ENCODE measurements at regions not wholly inside any gene's neighbourhood (a gene's known extent, or its start where the extent isn't known, plus 50 kb on each side); places are given as distances from the start of the nearest gene placed in this dataset.

DNA sequence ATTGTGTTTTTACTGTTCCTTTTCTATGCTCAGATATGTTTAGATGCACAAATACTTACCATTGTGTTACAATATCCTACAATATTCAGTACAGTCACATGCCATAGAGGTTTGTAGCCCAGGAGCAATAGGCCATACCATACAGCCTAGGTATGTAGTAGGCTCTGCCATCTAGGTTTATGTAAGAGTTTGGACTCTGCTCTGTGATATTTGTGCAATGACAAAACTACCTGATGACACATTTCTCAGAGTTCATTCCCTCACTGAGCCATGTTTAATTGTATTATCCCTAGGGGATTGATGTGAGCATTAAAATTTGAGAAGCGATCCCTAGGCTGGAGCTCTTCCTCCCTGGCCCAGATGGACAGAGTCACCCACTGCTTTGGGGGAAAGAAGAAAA, 270.0 kb upstream of the PROK2 start:
- Histone ChIP-seq H3K9me3 (no peaks in the 10 kb centered on the region), H3K4me1 (no peaks in the 10 kb centered on the region), H3K4me2 (no peak overlapping the region), H3K27ac (no peak overlapping the region), H3K4me3 (no peak overlapping the region)
- TF ChIP-seq HOXA7 (CRISPR knock-in tag; IDR thresholded peaks at IDR 0.05) (no peak), ZNF302 (CRISPR knock-in tag; IDR thresholded peaks at IDR 0.05) (no peak), CBX8 (IDR thresholded peaks at IDR 0.05) (no peak), CHD2 (IDR thresholded peaks at IDR 0.05; ENCODE audit: low read length, partially characterized antibody) (no peak), GATA3 (IDR thresholded peaks at IDR 0.05; ENCODE audit: borderline replicate concordance) (no peak)
- ChIA-PET POLR2A (no interaction called here), CTCF (no interaction called here)
- FAIRE-seq (no peak), ATAC-seq (no peak), DNase-seq (ENCODE audit: low read depth in 1 of 2, low spot score in 1 of 2) (no peak)
- 92% methylated on average over 1 of the region's 1 CpG for WGBS (ENCODE audit: missing lambda C conversion rate)

DNA sequence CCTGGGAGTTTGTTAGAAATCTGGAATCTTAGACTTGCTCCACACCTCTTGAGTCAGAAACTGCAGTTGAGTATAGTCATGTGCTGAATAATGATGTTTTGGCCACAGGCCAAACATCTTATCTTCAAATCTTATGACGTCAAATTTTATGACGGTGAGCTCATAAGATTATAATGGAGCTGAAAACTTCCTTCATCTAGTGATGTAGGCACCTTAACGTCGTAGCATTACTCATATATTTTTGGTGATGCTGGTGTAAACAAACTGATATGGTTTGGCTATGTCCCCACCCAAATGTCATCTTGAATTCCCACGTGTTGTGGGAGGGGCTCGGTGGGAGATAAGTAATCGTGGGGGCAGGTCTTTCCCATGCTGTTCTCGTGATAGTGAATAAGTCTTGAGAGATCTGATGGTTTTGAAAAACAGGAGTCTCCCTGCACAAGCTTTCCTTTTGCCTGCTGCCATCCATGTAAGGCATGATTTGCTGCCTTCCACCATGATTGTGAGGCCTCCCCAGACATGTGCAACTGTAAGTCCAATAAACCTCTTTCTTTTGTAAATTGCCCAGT, 268.0 kb upstream of the PROK2 start:
- H3K4me3 ChIP-seq = no peak overlapping the region
- no peaks in the 10 kb centered on the region for H3K4me1 ChIP-seq
- no peak overlapping the region for H3K27ac ChIP-seq
- TF ChIP-seq BHLHE40 (IDR thresholded peaks at IDR 0.05; ENCODE audit: low read depth, low read length) (no peak), MAZ (IDR thresholded peaks at IDR 0.05; ENCODE audit: borderline replicate concordance, low read depth, low read length) (no peak), POLR2AphosphoS2 (conservative IDR thresholded peaks at IDR 0.05; ENCODE audit: low read length) (no peak), NR3C1 (IDR thresholded peaks at IDR 0.05) (no peak), TP53 (CRISPR knock-in tag; IDR thresholded peaks at IDR 0.05) (no peak)
- DNase-seq (ENCODE audit: low read depth in 1 of 2, low spot score in 1 of 2) (no peak), FAIRE-seq (no peak), ATAC-seq (no peak)
- no peaks in the 10 kb centered on the region for H3K9me3 ChIP-seq
- no peak overlapping the region for H3K4me2 ChIP-seq
- ChIA-PET POLR2A (no interaction called here), CTCF (no interaction called here)
- 27% methylated on average over 8 of the region's 8 CpGs for WGBS (ENCODE audit: missing lambda C conversion rate)

DNA sequence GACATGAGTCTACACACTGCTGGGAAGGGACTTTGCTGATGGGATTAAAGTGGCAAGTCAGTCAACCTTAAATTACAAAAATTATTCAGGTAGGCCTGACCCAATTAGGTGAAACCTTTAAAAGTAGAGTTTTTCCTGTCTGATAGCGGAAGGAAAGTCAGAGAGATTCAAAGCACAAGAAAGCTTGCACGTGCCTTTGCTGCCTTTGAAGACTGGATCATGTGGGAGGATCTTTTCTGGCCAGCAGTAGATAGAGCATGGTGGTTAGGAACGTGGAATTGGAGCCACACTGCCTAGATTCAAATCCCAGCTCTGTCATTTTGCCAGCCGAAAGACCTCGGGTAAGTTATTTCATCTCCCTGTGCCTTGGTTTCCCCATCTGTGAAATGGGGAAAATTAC, 265.8 kb upstream of the PROK2 start:
- POLR2A ChIA-PET = no interaction called here
- no peak for DNase-seq (ENCODE audit: low read depth in 1 of 2, low spot score in 1 of 2)

DNA sequence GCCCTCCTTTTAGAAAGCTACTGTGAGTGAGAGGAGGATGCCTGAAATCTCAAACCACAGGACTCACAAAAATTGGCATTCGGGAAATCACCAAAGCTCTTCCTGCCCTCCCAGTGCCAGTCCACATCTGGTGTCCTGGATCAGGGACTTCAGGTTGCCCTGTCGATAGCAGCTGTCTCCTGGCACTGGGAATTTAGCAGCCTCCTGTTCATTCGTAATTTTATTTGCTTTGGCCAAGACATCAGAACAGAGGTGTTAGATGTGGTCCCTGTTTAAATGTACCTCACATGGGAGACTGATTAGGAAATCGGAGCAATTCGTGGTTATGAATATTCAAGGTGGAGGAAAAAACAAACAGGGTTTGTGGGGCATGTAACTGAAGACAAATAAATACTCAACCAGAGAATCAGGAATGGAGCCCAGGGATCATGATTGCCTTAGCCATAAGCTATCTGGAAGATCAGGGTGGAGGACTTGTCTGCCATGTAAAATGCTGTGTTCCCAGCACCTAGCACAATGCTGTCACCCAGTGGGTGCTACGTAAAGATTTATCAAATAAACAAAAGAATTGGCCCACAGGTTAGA, 265.2 kb upstream of the PROK2 start:
- ChIA-PET POLR2A (no interaction called here), CTCF (interaction anchor here (0.8 kb wide), 1 partner anchor 712 kb away, joined by 3 read pairs; no protein-coding TSS in a partner anchor)
- Histone ChIP-seq H3K4me1 (no peaks in the 10 kb centered on the region), H3K27ac (no peak overlapping the region), H3K4me3 (no peak overlapping the region), H3K4me2 (no peak overlapping the region), H3K9me3 (no peaks in the 10 kb centered on the region)
- ATAC-seq (no peak), FAIRE-seq (no peak), DNase-seq (ENCODE audit: low read depth in 1 of 2, low spot score in 1 of 2) (no peak)
- 37% methylated on average over 6 of the region's 6 CpGs for WGBS (ENCODE audit: missing lambda C conversion rate)
- TF ChIP-seq, protein P1, sequence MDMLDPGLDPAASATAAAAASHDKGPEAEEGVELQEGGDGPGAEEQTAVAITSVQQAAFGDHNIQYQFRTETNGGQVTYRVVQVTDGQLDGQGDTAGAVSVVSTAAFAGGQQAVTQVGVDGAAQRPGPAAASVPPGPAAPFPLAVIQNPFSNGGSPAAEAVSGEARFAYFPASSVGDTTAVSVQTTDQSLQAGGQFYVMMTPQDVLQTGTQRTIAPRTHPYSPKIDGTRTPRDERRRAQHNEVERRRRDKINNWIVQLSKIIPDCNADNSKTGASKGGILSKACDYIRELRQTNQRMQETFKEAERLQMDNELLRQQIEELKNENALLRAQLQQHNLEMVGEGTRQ (IDR thresholded peaks at IDR 0.05) = no peak
- TF ChIP-seq FOSB (CRISPR knock-in tag; IDR thresholded peaks at IDR 0.05) (no peak), ZSCAN20 (CRISPR knock-in tag; IDR thresholded peaks at IDR 0.05) (no peak), PHF8 (IDR thresholded peaks at IDR 0.05; ENCODE audit: borderline replicate concordance, low read depth) (no peak), RNF2 (IDR thresholded peaks at IDR 0.05; ENCODE audit: borderline replicate concordance, low read depth) (no peak), POLR2A (IDR thresholded peaks at IDR 0.05; ENCODE audit: low read length) (no peak), TFCP2L1 (CRISPR knock-in tag; IDR thresholded peaks at IDR 0.05) (no peak), RAD21 (conservative IDR thresholded peaks at IDR 0.05 in 1 of 2, IDR thresholded peaks at IDR 0.05 in 1 of 2) (no peak), HEYL (CRISPR knock-in tag; IDR thresholded peaks at IDR 0.05) (no peak), HDAC2 (IDR thresholded peaks at IDR 0.05) (no peak), NPAS2 (CRISPR knock-in tag; IDR thresholded peaks at IDR 0.05; ENCODE audit: borderline replicate concordance) (no peak)
- TF ChIP-seq, protein P2, sequence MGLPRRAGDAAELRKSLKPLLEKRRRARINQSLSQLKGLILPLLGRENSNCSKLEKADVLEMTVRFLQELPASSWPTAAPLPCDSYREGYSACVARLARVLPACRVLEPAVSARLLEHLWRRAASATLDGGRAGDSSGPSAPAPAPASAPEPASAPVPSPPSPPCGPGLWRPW (IDR thresholded peaks at IDR 0.05) = no peak

More for the DNA sequence above, 265.8 kb upstream of the PROK2 start:
- WGBS (ENCODE audit: missing lambda C conversion rate) = 53% methylated on average over 5 of the region's 5 CpGs
- H3K27ac ChIP-seq = no peak overlapping the region
- H3K9me3 ChIP-seq = no peaks in the 10 kb centered on the region
- no peak overlapping the region for H3K4me2 ChIP-seq
- CTCF ChIA-PET = interaction anchor here (0.8 kb wide), 1 partner anchor 19 kb away, joined by 3 read pairs; no protein-coding TSS in a partner anchor
- H3K4me3 ChIP-seq = no peak overlapping the region
- H3K4me1 ChIP-seq = no peaks in the 10 kb centered on the region
- no peak for TF ChIP-seq FOSL2 (IDR thresholded peaks at IDR 0.05)
- TF ChIP-seq FOSL2 (CRISPR knock-in tag; IDR thresholded peaks at IDR 0.05) = no peak
- no peak for TF ChIP-seq RCOR1 (IDR thresholded peaks at IDR 0.05; ENCODE audit: low read depth, low read length)
- TF ChIP-seq CBX8 (IDR thresholded peaks at IDR 0.05) = no peak
- no peak for TF ChIP-seq JUN (IDR thresholded peaks at IDR 0.05)
- TF ChIP-seq, protein P3, sequence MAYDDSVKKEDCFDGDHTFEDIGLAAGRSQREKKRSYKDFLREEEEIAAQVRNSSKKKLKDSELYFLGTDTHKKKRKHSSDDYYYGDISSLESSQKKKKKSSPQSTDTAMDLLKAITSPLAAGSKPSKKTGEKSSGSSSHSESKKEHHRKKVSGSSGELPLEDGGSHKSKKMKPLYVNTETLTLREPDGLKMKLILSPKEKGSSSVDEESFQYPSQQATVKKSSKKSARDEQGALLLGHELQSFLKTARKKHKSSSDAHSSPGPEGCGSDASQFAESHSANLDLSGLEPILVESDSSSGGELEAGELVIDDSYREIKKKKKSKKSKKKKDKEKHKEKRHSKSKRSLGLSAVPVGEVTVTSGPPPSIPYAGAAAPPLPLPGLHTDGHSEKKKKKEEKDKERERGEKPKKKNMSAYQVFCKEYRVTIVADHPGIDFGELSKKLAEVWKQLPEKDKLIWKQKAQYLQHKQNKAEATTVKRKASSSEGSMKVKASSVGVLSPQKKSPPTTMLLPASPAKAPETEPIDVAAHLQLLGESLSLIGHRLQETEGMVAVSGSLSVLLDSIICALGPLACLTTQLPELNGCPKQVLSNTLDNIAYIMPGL (CRISPR knock-in tag; IDR thresholded peaks at IDR 0.05; ENCODE audit: borderline replicate concordance) = no peak
- no peak for TF ChIP-seq TP53 (CRISPR knock-in tag; IDR thresholded peaks at IDR 0.05)
- TF ChIP-seq SMC3 (IDR thresholded peaks at IDR 0.05) = no peak
- TF ChIP-seq NFE2L2 (conservative IDR thresholded peaks at IDR 0.05; ENCODE audit: low read length) = no peak
- TF ChIP-seq, protein P4, sequence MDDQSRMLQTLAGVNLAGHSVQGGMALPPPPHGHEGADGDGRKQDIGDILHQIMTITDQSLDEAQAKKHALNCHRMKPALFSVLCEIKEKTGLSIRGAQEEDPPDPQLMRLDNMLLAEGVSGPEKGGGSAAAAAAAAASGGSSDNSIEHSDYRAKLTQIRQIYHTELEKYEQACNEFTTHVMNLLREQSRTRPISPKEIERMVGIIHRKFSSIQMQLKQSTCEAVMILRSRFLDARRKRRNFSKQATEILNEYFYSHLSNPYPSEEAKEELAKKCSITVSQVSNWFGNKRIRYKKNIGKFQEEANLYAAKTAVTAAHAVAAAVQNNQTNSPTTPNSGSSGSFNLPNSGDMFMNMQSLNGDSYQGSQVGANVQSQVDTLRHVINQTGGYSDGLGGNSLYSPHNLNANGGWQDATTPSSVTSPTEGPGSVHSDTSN (IDR thresholded peaks at IDR 0.05) = no peak
- TF ChIP-seq CHD4 (IDR thresholded peaks at IDR 0.05; ENCODE audit: borderline replicate concordance) = no peak
- ATAC-seq = no peak
- no peak for FAIRE-seq
